ENCODE measurements at regions not wholly inside any gene's neighbourhood (a gene's known extent, or its start where the extent isn't known, plus 50 kb on each side); places are given as distances from the start of the nearest gene placed in this dataset.

DNA sequence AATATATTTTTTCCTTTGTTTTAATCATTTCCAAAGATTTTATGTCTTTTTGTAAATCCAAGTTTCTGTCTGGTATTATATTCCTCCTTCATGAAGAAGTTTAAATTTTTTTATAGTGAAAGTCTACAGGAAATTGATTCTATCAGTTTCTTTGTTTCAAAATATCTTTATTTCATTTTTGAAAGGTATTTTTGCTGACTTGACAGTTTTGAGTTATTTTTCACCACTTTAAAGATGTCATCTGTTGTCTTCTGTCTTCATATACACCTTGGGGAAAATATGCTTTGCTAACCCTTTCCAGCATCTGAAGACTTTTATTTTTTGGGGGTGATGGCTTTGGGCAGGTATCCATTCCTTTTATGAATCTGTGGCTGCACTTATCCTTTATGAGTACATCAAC is 164.4 kb upstream of the EPHA5 start:
- DNase-seq = no peak

DNA sequence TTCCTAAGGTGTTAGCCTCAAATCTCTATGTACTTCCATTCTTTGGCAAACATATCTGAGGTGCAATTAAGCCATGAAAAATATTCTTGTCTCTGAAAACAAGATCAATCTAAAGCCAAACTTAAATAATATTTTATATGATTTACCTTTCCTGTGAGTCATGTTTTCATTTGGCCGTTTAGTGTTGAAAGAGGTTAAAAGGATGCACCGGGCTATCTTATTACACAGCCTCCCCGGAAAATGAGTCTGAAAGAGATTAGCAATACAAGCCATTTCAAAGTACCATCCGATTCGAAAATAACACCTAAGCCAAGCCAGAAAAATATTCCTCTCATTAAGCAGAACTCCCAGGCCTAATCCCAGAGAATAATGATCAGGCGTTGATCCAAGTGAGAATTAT is 161.5 kb upstream of the EPHA5 start:
- DNase-seq = no peak

DNA sequence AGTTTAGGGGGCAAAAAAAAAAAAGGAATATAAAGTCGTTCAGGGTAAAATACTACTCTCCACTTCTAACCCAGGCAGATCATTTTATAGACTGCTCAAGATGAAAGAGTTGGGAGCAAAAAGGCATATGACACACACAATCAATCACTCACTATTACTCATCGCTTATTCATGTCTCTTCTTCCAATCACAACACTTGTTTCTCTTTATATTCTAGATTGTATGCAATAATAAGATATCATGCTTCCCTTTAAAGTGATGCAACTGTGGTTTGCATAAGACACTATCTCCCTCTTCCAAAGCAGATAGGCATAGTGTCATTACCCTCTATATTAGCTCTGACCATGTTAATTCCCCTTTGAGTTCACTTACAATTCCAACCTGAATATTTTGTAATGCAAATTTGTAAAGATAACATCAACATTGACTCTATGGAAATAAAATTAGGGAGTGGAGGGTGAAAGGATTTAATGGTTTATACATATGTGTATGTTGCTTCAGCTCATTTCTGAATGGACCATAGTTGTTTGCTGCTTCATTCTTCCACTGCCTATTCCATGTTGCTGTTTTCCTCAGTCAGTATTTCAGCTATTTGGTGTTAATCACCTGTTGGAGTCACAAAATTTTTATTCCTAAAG is 154.9 kb upstream of the EPHA5 start:
- no peak for DNase-seq

DNA sequence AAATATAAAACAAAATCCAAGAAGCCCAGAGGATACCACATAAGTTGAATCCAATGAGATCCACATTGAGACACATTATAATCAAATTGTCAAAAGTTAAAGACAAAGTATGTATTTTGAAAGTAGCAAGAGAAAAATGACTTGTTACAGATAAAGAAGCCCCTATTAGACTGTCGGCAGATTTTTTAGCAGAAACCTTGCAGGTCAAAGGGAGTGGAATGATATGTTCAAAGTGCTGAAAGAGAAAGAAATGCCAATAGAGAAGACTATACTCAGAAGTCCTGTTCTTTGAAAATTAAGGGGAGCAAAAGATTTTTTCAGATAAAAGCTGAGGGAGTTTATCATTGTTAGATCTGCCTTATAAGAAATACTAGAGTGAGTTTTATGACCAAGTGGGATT is 148.9 kb upstream of the EPHA5 start:
- no peak for DNase-seq

DNA sequence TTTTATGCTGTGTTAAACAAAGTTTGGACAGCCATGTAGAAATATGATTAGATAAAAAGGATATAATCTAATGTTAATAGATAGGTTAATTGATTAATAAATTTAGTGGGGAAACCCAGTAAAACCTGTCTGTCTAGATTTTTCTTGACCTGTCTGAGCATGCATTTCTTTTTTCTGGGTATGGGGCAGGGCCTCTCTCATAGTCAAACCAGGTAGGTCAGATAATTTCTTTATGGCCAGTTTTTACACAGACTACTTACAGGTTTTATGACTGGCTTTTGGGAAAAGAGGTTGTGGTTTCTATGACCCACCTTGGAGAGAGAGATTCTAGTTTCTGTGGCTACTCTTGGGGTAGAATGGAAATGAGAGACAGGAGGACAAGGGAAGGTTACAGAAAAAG is 135.6 kb upstream of the EPHA5 start:
- DNase-seq = no peak

GRCh38 chr4:65799513-65799912 is 129.2 kb upstream of the EPHA5 start:
- no peak for DNase-seq

- no peak for DNase-seq
These were observed 128.3 kb upstream of the EPHA5 start for GRCh38 chr4:65798498-65799127.

DNA sequence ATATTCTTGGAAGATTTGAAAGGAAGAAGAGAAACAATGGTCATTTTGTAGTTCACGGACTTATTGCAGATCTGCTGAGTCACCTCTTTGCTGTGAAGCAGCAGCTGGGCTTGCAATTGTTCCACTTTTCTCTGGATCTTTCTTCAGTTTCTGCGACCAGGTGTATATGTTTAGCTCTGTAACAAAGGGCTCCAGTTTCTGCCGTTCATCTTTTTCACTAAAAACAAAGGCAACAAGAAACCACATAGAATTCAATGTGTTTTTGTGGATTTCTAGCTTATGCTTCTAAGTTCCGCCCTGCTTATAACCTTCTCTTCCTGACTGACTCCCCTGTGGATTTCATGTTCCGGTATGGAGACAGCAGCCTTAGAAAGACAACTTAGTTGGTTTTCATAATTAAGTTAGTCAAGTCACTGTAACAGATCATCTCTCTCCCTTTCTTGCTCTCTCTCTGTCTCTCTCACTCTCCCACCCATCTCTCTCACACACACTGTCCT is 121.6 kb upstream of the EPHA5 start:
- DNase-seq = no peak

GRCh38 chr4:65791111-65791811 is 121.0 kb upstream of the EPHA5 start:
- DNase-seq = no peak

- no peak for DNase-seq
These were observed 119.5 kb upstream of the EPHA5 start for GRCh38 chr4:65789805-65790204.

DNA sequence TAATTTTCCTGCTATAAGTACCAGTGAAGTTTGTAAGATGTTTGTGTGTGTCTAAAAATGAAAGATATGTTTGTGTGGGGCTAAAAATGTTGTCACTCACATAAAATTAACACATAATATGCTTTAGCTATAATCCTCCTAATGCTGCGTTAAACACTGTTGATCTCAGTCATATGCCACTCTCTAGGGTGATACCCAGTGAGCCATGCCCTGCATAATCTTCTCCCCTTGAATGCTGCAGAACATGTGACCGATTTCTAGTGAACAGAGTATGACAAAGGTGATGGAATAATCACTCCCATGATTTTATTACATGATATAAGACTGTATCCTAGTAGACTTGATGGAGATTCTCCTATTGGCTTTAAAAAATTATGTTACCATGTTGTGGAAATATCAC is 119.1 kb upstream of the EPHA5 start:
- no peak for DNase-seq

- DNase-seq = no peak
These were observed 107.0 kb upstream of the EPHA5 start for GRCh38 chr4:65777270-65777669.

DNA sequence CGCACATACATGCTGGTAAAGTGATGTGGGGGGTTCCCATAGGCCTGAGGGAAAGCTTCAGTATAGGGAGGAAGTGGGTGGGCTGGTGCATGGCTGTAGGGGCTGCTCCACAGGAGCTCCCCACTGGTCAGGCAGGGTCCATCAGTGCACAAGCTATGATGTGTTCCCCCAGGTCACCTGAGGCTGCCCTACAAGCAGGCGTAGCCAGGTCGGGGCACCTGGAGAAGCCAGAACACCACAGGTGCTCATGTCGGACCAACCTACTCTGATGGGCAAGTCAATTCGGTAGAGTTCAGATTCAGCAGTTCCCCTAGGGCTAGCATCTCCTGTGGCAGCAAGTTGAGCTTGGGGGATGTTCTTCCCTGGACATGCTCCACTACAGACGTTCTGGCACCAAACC is 103.3 kb upstream of the EPHA5 start:
- DNase-seq = no peak

GRCh38 chr4:65747386-65747785 is 77.1 kb upstream of the EPHA5 start:
- DNase-seq = no peak

DNA sequence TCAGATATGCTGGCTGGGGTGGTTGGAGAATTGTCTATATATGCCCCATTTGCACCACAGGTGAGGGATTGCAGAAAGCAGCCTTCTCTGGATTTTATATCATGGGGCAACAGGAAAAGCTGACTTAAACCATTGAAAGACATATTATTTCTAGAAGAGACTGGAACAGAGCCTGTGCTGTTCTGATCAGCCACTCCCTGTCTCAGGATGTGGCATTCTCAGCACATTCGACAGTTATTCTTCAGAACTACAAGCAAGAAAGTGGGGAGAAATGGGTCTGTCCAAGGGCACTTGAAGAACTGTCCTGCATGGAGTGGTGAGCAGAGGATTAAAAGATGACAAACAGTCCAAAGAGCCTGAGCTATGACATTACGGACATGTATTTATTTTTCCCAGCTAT is 67.8 kb upstream of the EPHA5 start:
- DNase-seq = no peak

GRCh38 chr4:65737672-65738071 is 67.4 kb upstream of the EPHA5 start:
- DNase-seq = no peak

- no peak for DNase-seq
These were observed 54.7 kb upstream of the EPHA5 start for GRCh38 chr4:65724973-65725372.
